22Rv1 (cell line): ENCODE measurements at regions not wholly inside any gene's neighbourhood (a gene's known extent, or its start where the extent isn't known, plus 50 kb on each side); places are given as distances from the start of the nearest gene placed in this dataset.

Source experiments
- CTCF ChIP-seq: fragments of 450-650 bp; IDR thresholded peaks from 2 replicates; pipeline ENCODE4 v1.5.1; 2017; ENCODE audit warnings: mild to moderate bottlenecking
- ZFX ChIP-seq: fragments of 450-650 bp; IDR thresholded peaks from 2 replicates; pipeline ENCODE4 v1.6.1; 2017; ENCODE audit warnings: antibody characterized with exemption, borderline replicate concordance

GRCh38 chr5:85479849-85480248, 1095.2 kb upstream of the EDIL3 start:
- TF ChIP-seq CTCF (no peak), ZFX (no peak)
